Esophagus muscularis mucosa (tissue), 2 donors: ENCODE measurements at regions not wholly inside any gene's neighbourhood (a gene's known extent, or its start where the extent isn't known, plus 50 kb on each side); places are given as distances from the start of the nearest gene placed in this dataset.

Experiments
- POLR2A ChIP-seq: fragments of 450-650 bp; IDR thresholded peaks from one replicate; pipeline ENCODE4 v1.6.1; 2017; ENCODE audit warnings: antibody characterized with exemption, moderate library complexity, mild to moderate bottlenecking, low read depth
- POLR2AphosphoS5 ChIP-seq, 2 donors: sonication (generic); formaldehyde crosslinking; IDR thresholded peaks; one replicate each; pipeline ENCODE4 v1.6.1; 2017; ENCODE audit warnings: antibody characterized with exemption in 2 of 2

DNA sequence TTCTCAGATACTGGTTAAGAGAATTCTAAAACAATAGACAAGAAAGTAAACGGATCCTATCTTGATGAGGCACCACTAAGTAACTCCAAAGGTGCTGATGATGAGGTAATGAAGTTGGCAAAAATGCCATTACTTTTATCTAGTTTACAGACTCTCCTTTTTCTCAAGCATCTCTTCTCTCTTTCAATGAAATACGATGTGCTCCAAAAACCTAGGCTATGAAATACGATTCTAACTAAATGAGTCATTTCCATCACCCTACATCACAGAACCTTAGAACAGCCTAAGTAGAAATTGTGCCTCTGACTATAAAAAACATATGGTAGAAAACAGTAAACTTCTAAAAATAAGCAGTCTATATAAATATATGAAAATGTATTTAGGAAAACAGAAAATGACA lies 58.9 kb upstream of the ARHGAP32 start:
- TF ChIP-seq POLR2AphosphoS5 (IDR thresholded peaks at IDR 0.05) (no peak), POLR2A (no peak)
